SK-N-SH treated with all-trans-retinoic acid at 6 μM for 48 hours (cell line): ENCODE measurements at regions not wholly inside any gene's neighbourhood (a gene's known extent, or its start where the extent isn't known, plus 50 kb on each side); places are given as distances from the start of the nearest gene placed in this dataset.

Source experiments
- ATAC-seq: fragments of 200-7000 bp; cut with Tn5 transposase; 3 replicates; pipeline ENCODE4 v1.9.1; 2020; ENCODE audit warnings: mild to moderate bottlenecking, moderate library complexity
- ARNTL ChIP-seq: fragments of 450-650 bp; formaldehyde crosslinking; IDR thresholded peaks from 2 replicates; pipeline ENCODE4 v1.5.0; 2020; ENCODE audit warnings: low read depth, mild to moderate bottlenecking, moderate library complexity, borderline replicate concordance
- BACH2 ChIP-seq: fragments of 250-450 bp; sonication (Bioruptor Pico); IDR thresholded peaks from 2 replicates; pipeline ENCODE4 v1.9.0; 2021; ENCODE audit warnings: mild to moderate bottlenecking, borderline replicate concordance
- CSDC2 ChIP-seq: fragments of 250-450 bp; sonication (Bioruptor Pico); IDR thresholded peaks from 2 replicates; pipeline ENCODE4 v1.5.0; 2020; ENCODE audit warnings: mild to moderate bottlenecking, moderate library complexity
- ESRRG ChIP-seq: fragments of 250-450 bp; sonication (Bioruptor Pico); IDR thresholded peaks from 2 replicates; pipeline ENCODE4 v1.6.1; 2021; ENCODE audit warnings: mild to moderate bottlenecking
- GLIS3 ChIP-seq: fragments of 250-450 bp; sonication (Bioruptor Pico); IDR thresholded peaks from 2 replicates; pipeline ENCODE4 v1.5.0; 2020; ENCODE audit warnings: mild to moderate bottlenecking, moderate library complexity
- OSR1 ChIP-seq: fragments of 250-450 bp; sonication (Bioruptor Pico); IDR thresholded peaks from 2 replicates; pipeline ENCODE4 v1.8.0; 2022; ENCODE audit warnings: moderate library complexity, mild to moderate bottlenecking, inconsistent platforms
- POU6F1 ChIP-seq: fragments of 250-450 bp; sonication (Bioruptor Pico); IDR thresholded peaks from 2 replicates; pipeline ENCODE4 v1.8.0; 2021; ENCODE audit warnings: low read depth, mild to moderate bottlenecking, moderate library complexity, borderline replicate concordance
- PPARA ChIP-seq: fragments of 250-450 bp; sonication (Bioruptor Pico); IDR thresholded peaks from 2 replicates; pipeline ENCODE4 v1.5.0; 2020; ENCODE audit warnings: mild to moderate bottlenecking, borderline replicate concordance
- RARB ChIP-seq: fragments of 250-450 bp; sonication (Bioruptor Pico); IDR thresholded peaks from 2 replicates; pipeline ENCODE4 v1.8.0; 2021; ENCODE audit warnings: mild to moderate bottlenecking, moderate library complexity
- SNAI2 ChIP-seq: fragments of 250-450 bp; sonication (Bioruptor Pico); IDR thresholded peaks from 2 replicates; pipeline ENCODE4 v1.5.0; 2020; ENCODE audit warnings: mild to moderate bottlenecking, moderate library complexity
- TCF4 ChIP-seq: fragments of 250-450 bp; sonication (Bioruptor Pico); IDR thresholded peaks from 2 replicates; pipeline ENCODE4 v1.8.0; 2021; ENCODE audit warnings: mild to moderate bottlenecking, moderate library complexity, borderline replicate concordance
- TOX ChIP-seq: fragments of 250-450 bp; sonication (Bioruptor Pico); IDR thresholded peaks from 2 replicates; pipeline ENCODE4 v1.8.0; 2021; ENCODE audit warnings: mild to moderate bottlenecking, moderate library complexity, borderline replicate concordance
- TSHZ2 ChIP-seq: fragments of 250-450 bp; sonication (Bioruptor Pico); IDR thresholded peaks from 2 replicates; pipeline ENCODE4 v1.5.0; 2020; ENCODE audit warnings: mild to moderate bottlenecking, moderate library complexity
- ZC3H10 ChIP-seq: fragments of 250-450 bp; sonication (Bioruptor Pico); IDR thresholded peaks from 2 replicates; pipeline ENCODE4 v1.5.1; 2021; ENCODE audit warnings: mild to moderate bottlenecking, moderate library complexity
- ZFP3 ChIP-seq: fragments of 250-450 bp; sonication (Bioruptor Pico); IDR thresholded peaks from 2 replicates; pipeline ENCODE4 v1.5.0; 2020; ENCODE audit warnings: mild to moderate bottlenecking, moderate library complexity
- ZNF565 ChIP-seq: fragments of 450-650 bp; formaldehyde crosslinking; conservative IDR thresholded peaks from 2 replicates; pipeline ENCODE4 v1.5.0; 2020; ENCODE audit warnings: low read depth, mild to moderate bottlenecking, moderate library complexity
- ZNF70 ChIP-seq: fragments of 450-650 bp; formaldehyde crosslinking; IDR thresholded peaks from 2 replicates; pipeline ENCODE4 v1.5.0; 2020; ENCODE audit warnings: mild to moderate bottlenecking, moderate library complexity
- TF ChIP-seq, protein P1 (sequence below): fragments of 250-450 bp; sonication (Bioruptor Pico); IDR thresholded peaks from 2 replicates; pipeline ENCODE4 v1.8.0; 2020; ENCODE audit warnings: mild to moderate bottlenecking, moderate library complexity, borderline replicate concordance
- TF ChIP-seq, protein P2 (sequence below): fragments of 250-450 bp; sonication (Bioruptor Pico); IDR thresholded peaks from 2 replicates; pipeline ENCODE4 v1.5.1; 2021; ENCODE audit warnings: mild to moderate bottlenecking, moderate library complexity

GRCh38 chr11:111169367-111169766 lies 76.2 kb upstream of the POU2AF2 start:
- no peak for TF ChIP-seq SNAI2
- TF ChIP-seq POU6F1: no peak
- TF ChIP-seq ZNF70 (CRISPR knock-in tag): no peak
- TF ChIP-seq TOX (CRISPR knock-in tag): no peak
- TF ChIP-seq CSDC2: no peak
- no peak for TF ChIP-seq GLIS3
- TF ChIP-seq PPARA (CRISPR knock-in tag): no peak
- TF ChIP-seq TCF4: no peak
- no peak for TF ChIP-seq ARNTL (CRISPR knock-in tag)
- TF ChIP-seq, all 23 proteins: peak for 0
- ATAC-seq: no peak

- ATAC-seq: no peak
- TF ChIP-seq ARNTL (CRISPR knock-in tag): no peak
- TF ChIP-seq POU6F1: no peak
- no peak for TF ChIP-seq TCF4
These were observed 76.7 kb upstream of the POU2AF2 start for GRCh38 chr11:111168871-111169270.

GRCh38 chr11:111167666-111168065 lies 77.9 kb upstream of the POU2AF2 start:
- ATAC-seq: no peak
- no peak for TF ChIP-seq ZFP3
- TF ChIP-seq, protein P1, sequence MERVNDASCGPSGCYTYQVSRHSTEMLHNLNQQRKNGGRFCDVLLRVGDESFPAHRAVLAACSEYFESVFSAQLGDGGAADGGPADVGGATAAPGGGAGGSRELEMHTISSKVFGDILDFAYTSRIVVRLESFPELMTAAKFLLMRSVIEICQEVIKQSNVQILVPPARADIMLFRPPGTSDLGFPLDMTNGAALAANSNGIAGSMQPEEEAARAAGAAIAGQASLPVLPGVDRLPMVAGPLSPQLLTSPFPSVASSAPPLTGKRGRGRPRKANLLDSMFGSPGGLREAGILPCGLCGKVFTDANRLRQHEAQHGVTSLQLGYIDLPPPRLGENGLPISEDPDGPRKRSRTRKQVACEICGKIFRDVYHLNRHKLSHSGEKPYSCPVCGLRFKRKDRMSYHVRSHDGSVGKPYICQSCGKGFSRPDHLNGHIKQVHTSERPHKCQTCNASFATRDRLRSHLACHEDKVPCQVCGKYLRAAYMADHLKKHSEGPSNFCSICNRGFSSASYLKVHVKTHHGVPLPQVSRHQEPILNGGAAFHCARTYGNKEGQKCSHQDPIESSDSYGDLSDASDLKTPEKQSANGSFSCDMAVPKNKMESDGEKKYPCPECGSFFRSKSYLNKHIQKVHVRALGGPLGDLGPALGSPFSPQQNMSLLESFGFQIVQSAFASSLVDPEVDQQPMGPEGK: no peak
- TF ChIP-seq CSDC2: no peak

DNA sequence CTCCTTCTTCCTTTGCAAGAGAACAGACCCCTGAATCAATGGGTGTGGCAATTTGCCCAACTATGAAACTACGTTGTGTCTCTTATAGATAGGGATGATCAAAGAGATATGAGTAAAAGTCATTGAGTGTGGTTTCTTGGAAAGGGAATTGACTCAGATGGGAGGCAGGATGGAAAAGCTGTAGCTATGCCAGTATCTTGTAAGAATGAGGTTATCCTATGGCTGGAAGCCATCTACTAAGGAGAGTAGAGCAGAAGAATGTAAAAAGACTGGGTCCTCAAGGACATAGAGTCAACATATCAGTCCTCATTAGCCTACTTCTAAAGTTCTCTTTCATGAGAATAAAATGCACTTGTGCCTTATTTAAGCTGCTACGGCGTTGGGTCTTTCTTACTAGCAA lies 78.9 kb upstream of the POU2AF2 start:
- TF ChIP-seq OSR1: no peak
- ATAC-seq: no peak

DNA sequence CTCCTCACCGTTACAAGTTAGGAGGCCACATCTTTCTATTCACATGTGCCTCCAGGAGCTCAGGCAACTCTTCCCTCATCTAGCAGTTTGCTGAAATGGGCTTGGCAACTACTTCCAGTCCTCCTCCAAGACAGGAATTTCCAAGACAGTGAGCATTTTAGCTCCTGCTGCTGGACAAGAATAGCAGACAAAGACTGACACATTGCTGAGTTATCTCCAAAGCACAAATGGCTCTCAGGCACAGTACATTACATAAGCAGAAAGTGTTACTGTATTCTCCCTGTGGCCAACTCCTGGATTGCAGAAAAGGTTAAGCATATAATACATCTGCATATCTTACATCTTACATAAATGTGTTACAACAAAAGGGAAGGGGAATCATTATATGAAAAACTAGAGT lies 83.2 kb upstream of the POU2AF2 start:
- TF ChIP-seq TOX (CRISPR knock-in tag) (no peak), GLIS3 (no peak), ZFP3 (no peak), POU6F1 (no peak), ESRRG (no peak), TSHZ2 (CRISPR knock-in tag) (no peak), RARB (no peak)

GRCh38 chr11:111157571-111157970 lies 88.0 kb upstream of the POU2AF2 start:
- no peak for ATAC-seq
- TF ChIP-seq, protein P2, sequence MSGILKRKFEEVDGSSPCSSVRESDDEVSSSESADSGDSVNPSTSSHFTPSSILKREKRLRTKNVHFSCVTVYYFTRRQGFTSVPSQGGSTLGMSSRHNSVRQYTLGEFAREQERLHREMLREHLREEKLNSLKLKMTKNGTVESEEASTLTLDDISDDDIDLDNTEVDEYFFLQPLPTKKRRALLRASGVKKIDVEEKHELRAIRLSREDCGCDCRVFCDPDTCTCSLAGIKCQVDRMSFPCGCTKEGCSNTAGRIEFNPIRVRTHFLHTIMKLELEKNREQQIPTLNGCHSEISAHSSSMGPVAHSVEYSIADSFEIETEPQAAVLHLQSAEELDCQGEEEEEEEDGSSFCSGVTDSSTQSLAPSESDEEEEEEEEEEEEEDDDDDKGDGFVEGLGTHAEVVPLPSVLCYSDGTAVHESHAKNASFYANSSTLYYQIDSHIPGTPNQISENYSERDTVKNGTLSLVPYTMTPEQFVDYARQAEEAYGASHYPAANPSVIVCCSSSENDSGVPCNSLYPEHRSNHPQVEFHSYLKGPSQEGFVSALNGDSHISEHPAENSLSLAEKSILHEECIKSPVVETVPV (CRISPR knock-in tag): no peak
- TF ChIP-seq ZNF565 (CRISPR knock-in tag) (no peak), ZC3H10 (CRISPR knock-in tag) (no peak), TOX (CRISPR knock-in tag) (no peak), SNAI2 (no peak), CSDC2 (no peak), BACH2 (no peak), OSR1 (no peak)

More for the DNA sequence above, 83.2 kb upstream of the POU2AF2 start:
- no peak for ATAC-seq
